C4-2B (cell line): ENCODE measurements at regions not wholly inside any gene's neighbourhood (a gene's known extent, or its start where the extent isn't known, plus 50 kb on each side); places are given as distances from the start of the nearest gene placed in this dataset.
A peak's percentile ranks its signal among the peaks of the same experiment; 100 is the strongest.

Source experiments
- H3K27ac ChIP-seq: fragments of 450-650 bp; 2 replicates; pipeline ENCODE4 v1.5.1; 2017
- ZFX ChIP-seq: fragments of 450-650 bp; IDR thresholded peaks from 2 replicates; pipeline ENCODE4 v1.6.1; 2017
- TF ChIP-seq, protein P1 (sequence below): fragments of 450-650 bp; conservative IDR thresholded peaks from 2 replicates; pipeline ENCODE4 v1.5.1; 2017; ENCODE audit warnings: mild to moderate bottlenecking

- H3K27ac ChIP-seq: no peak overlapping the region
- TF ChIP-seq, protein P1, sequence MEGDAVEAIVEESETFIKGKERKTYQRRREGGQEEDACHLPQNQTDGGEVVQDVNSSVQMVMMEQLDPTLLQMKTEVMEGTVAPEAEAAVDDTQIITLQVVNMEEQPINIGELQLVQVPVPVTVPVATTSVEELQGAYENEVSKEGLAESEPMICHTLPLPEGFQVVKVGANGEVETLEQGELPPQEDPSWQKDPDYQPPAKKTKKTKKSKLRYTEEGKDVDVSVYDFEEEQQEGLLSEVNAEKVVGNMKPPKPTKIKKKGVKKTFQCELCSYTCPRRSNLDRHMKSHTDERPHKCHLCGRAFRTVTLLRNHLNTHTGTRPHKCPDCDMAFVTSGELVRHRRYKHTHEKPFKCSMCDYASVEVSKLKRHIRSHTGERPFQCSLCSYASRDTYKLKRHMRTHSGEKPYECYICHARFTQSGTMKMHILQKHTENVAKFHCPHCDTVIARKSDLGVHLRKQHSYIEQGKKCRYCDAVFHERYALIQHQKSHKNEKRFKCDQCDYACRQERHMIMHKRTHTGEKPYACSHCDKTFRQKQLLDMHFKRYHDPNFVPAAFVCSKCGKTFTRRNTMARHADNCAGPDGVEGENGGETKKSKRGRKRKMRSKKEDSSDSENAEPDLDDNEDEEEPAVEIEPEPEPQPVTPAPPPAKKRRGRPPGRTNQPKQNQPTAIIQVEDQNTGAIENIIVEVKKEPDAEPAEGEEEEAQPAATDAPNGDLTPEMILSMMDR: no peak
- no peak for TF ChIP-seq ZFX
Measured at GRCh38 chr13:54177466-54177865, 1148.9 kb downstream of the OLFM4 start.

DNA sequence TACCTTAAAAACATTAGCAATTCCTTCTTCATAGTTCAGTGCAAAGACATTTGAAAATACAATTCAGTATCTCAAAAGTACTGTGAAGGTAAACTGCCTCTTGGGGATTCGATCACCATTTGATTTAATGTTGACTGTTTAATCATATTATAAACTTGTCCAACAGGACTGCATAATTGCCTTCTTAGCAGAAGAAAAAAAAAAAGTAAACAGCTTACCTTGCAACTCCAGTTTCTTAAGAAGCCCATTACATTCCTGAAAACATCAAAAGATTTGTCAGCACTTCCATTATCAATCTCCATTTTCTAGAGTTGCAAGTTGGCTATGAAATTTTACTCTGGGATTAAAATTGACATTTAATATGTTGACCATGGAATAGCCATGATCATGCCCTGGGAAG, 1154.6 kb downstream of the OLFM4 start:
- H3K27ac ChIP-seq: no peak overlapping the region
- TF ChIP-seq, protein P1: no peak
- TF ChIP-seq ZFX: no peak

DNA sequence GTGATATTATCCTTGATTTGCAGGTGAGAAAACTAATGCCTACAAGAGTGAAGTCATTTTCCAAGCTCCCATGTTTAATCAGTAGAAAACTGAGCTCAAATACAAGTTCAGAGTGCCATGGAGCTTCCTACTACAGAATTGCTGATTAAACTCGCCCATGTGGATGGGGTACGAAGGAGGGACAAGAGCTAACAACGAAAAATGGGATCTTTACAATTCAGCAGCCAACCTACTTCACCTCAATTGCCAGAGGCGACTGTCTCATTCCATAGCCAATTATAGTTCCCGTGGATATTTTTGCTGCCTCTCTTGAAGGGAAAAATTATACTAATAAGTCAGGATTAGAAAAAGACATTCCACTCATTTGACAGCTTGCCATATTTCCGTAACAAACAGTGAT, 1155.1 kb downstream of the OLFM4 start:
- no peak overlapping the region for H3K27ac ChIP-seq
- TF ChIP-seq, protein P1: no peak
- TF ChIP-seq ZFX: no peak

GRCh38 chr13:54184576-54184975, 1156.0 kb downstream of the OLFM4 start:
- H3K27ac ChIP-seq: no peak overlapping the region
- TF ChIP-seq, protein P1: no peak
- no peak for TF ChIP-seq ZFX

- no peak overlapping the region for H3K27ac ChIP-seq
- TF ChIP-seq, protein P1: no peak
- TF ChIP-seq ZFX: no peak
Measured at GRCh38 chr13:54185101-54185500, 1156.5 kb downstream of the OLFM4 start.

GRCh38 chr13:54185785-54186184, 1157.2 kb downstream of the OLFM4 start:
- H3K27ac ChIP-seq: no peak overlapping the region
- TF ChIP-seq, protein P1: peak; percentile 30
- TF ChIP-seq ZFX: no peak

DNA sequence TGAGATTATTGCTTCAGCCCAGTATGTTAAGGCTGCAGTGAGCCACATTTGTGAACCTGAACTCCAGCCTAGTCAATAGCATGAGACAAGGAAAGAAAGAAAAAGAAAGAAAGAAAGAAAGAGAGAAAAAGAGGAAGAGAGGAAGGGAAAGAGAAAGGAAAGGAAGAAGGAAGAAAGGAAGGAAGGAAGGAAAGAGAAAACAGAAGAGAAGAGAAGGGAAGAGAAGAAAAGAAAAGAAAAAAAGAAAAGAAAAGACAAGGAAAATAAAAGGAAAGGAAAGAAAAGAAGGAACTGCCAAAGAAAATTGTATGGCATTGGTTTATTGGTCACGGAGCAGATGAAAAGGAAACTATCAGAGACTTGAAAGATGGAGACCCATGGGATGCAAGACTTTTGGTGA, 1158.8 kb downstream of the OLFM4 start:
- H3K27ac ChIP-seq: no peak overlapping the region
- no peak for TF ChIP-seq ZFX
- TF ChIP-seq, protein P1: no peak
